Right lobe of liver (tissue), 6 donors: ENCODE measurements at regions not wholly inside any gene's neighbourhood (a gene's known extent, or its start where the extent isn't known, plus 50 kb on each side); places are given as distances from the start of the nearest gene placed in this dataset.

ENCODE experiments used
- ATAC-seq, 4 donors: fragments of 200-7000 bp; cut with Tn5 transposase; one replicate each; pipeline ENCODE4 v1.9.1; 2020; ENCODE audit warnings: mild to moderate bottlenecking in 4 of 4, moderate library complexity in 4 of 4
- DNase-seq, 3 donors: peaks; one replicate each; pipeline ENCODE4 v3.0.0-alpha.2; 2020
- H3K27ac ChIP-seq, 3 donors: fragments of 200-600 bp; one replicate each; pipeline ENCODE4 v1.8.0; 2022
- H3K27me3 ChIP-seq, 2 donors: fragments of 200-600 bp; one replicate each; pipeline ENCODE4 v1.8.0; 2022
- H3K36me3 ChIP-seq, 4 donors: fragments of 200-600 bp; sonication (generic) in 1 of 4; one replicate each; pipeline versions ENCODE4 v1.5.1 to v1.8.0; 2017 to 2022; ENCODE audit warnings: control low read depth in 1 of 4
- H3K4me1 ChIP-seq, 4 donors: fragments of 200-600 bp; sonication (generic) in 1 of 4; one replicate each; pipeline versions ENCODE4 v1.5.1 to v1.8.0; 2017 to 2022; ENCODE audit warnings: control low read depth in 1 of 4
- H3K4me3 ChIP-seq, 3 donors: fragments of 200-600 bp; one replicate each; pipeline ENCODE4 v1.8.0; 2022
- H3K9me3 ChIP-seq, 4 donors: fragments of 200-600 bp; sonication (generic) in 1 of 4; one replicate each; pipeline versions ENCODE4 v1.5.1 to v1.8.0; 2017 to 2022; ENCODE audit warnings: control low read depth in 1 of 4
- POLR2A ChIP-seq: fragments of 450-650 bp; IDR thresholded peaks from one replicate; pipeline ENCODE4 v1.6.1; 2017; ENCODE audit warnings: antibody characterized with exemption, mild to moderate bottlenecking
- WGBS: methylation state at CpG from one replicate; pipeline ENCODE4 v1.1.6; 2018; ENCODE audit warnings: low coverage, low lambda C conversion rate; ENCODE audit not compliant: insufficient coverage; ENCODE audit errors: missing lambda C conversion rate; 5-methylcytosine and 5-hydroxymethylcytosine counted together
- intact Hi-C, 2 donors: fragments of 100-400 bp; cut with DNase I; formaldehyde crosslinking; loops; one replicate each; pipeline versions ENCODE4 v1.11.2 to v1.14.1; 2022
- TF ChIP-seq, protein P1 (sequence below), 4 donors: fragments of 200-600 bp in 3 of 4; fragments of 450-650 bp in 1 of 4; IDR thresholded peaks; one replicate each; pipeline versions ENCODE4 v1.5.1 to v1.8.0; 2016 to 2022; ENCODE audit warnings: antibody characterized with exemption in 4 of 4, mild to moderate bottlenecking in 2 of 4
- donor health status: DM: no; HTN: yes; CAD: no.
- donor health status: DM: no; HTN: no; CAD: no.
- donor health status: DM: no; HTN: no; CAD: no.
- donor health status: DM: no; HTN: yes; CAD: no.
- donor health status: DM: no; HTN: yes; CAD: no.

DNA sequence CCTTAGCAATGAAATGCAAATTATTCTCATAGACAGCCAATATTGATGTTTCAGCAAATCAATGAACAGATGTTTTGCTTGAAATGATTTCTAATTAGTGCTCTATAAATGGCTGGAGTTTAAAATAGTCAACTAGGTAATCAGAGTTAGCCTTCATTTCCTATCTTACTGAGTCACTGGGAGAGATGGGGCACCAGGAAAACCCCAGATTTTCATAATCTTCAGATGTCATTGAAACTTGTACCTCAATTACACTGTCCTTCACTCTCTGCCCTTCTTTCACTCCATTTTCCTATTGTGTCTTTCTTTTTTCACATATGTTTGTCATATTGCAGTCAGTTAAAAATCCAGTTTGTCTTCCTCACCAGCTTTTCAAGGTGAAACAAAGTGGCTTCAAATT lies 92.7 kb downstream of the C12orf75 start:
- intact Hi-C loops: loop anchor here in 1 of 2 donors (5.0 to 10.0 kb wide), 2 partner anchors 714 to 782 kb away; partner anchors contain the start of gene NUAK1
- TF ChIP-seq POLR2A: no peak
- TF ChIP-seq, protein P1, sequence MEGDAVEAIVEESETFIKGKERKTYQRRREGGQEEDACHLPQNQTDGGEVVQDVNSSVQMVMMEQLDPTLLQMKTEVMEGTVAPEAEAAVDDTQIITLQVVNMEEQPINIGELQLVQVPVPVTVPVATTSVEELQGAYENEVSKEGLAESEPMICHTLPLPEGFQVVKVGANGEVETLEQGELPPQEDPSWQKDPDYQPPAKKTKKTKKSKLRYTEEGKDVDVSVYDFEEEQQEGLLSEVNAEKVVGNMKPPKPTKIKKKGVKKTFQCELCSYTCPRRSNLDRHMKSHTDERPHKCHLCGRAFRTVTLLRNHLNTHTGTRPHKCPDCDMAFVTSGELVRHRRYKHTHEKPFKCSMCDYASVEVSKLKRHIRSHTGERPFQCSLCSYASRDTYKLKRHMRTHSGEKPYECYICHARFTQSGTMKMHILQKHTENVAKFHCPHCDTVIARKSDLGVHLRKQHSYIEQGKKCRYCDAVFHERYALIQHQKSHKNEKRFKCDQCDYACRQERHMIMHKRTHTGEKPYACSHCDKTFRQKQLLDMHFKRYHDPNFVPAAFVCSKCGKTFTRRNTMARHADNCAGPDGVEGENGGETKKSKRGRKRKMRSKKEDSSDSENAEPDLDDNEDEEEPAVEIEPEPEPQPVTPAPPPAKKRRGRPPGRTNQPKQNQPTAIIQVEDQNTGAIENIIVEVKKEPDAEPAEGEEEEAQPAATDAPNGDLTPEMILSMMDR (IDR thresholded peaks at IDR 0.05): no peak
- H3K4me3 ChIP-seq: no peak overlapping the region
- DNase-seq (no peak), ATAC-seq (no peak)
- H3K36me3 ChIP-seq: no peaks in the 10 kb centered on the region
- H3K9me3 ChIP-seq: no peaks in the 10 kb centered on the region
- H3K4me1 ChIP-seq: peaks cover 0 to 11% (median 0%) of the 10 kb centered on the region in 4 donors
- H3K27ac ChIP-seq: no peak overlapping the region
- H3K27me3 ChIP-seq: no peaks in the 10 kb centered on the region

DNA sequence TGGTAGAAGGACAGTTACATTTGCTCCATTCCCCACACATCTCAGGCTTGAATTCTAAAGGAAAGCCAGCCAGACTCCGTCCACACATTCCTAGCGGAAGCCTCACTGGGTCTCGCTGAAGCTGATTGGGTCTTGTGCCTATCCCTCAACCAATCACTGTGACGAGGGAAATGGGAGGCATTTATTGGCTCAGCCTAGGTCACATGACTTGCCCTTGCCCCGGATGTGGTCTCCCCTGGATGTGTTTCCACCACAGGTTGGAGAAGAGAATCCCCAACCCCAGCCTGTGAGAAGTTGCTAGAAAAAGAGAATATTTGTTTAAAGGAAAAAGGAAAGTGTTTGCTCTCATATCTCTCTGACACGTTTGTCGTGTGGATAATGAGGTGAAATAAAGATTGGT lies 93.4 kb downstream of the C12orf75 start:
- WGBS: 94% methylated on average over 7 of the region's 7 CpGs
- intact Hi-C loops: loop anchor here in 1 of 2 donors (5.0 to 10.0 kb wide), 2 partner anchors 713 to 781 kb away; partner anchors contain the start of gene NUAK1
- Histone ChIP-seq H3K27ac (no peak overlapping the region), H3K4me3 (no peak overlapping the region), H3K4me1 (peaks cover 0 to 11% (median 0%) of the 10 kb centered on the region in 4 donors), H3K27me3 (no peaks in the 10 kb centered on the region), H3K9me3 (no peaks in the 10 kb centered on the region), H3K36me3 (no peaks in the 10 kb centered on the region)
- TF ChIP-seq, protein P1 (IDR thresholded peaks at IDR 0.05): no peak
- no peak for TF ChIP-seq POLR2A
- no peak for ATAC-seq
- no peak for DNase-seq

DNA sequence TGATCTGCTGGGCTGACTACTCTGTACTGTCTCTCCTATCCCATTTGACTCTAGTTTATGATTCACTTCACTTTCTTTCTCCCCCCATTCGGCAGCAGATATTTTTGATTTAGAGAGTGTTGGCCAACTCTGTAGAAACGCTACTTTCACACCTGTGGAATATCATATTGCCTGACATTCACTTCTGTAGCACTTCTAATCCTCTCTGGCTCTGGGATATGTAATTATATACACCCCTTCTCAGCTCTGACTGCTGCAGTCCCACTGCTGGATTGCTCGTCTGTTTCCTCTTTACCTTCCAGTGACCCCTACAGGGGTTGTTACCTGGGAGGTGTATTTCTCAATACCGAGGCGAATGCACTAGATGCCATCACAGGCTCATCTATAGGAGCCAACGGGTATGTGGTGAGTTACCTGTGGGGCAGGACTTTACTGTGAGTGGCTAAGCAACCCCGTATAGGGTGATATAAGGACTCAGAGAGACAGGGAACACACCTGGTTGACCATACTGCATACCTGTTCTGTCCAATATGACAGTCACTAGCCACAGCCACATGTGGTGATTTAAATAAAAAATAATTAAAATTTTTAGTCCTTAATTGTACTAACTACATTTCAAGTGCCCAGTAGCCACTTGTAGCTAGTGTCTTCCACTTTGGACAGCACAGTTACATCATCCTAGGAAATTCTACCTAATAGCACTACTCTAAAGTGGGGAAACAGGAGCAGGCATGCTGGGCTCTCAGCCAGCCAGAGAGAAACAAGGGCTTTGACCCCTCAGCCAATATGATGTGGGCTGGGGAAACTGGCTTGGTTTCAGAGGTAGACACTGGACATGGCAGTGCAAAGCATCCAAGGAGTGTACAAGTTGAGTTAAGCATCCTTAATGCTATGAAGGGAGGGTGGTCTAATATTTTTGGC lies 95.0 kb downstream of the C12orf75 start:
- no peaks in the 10 kb centered on the region for H3K9me3 ChIP-seq
- H3K4me3 ChIP-seq: no peak overlapping the region
- H3K36me3 ChIP-seq: no peaks in the 10 kb centered on the region
- peak in 2 of 3 donors; percentile 46 to 49 for DNase-seq
- no peaks in the 10 kb centered on the region for H3K27me3 ChIP-seq
- peaks cover 0 to 11% (median 0%) of the 10 kb centered on the region in 4 donors for H3K4me1 ChIP-seq
- intact Hi-C loops: loop anchor here in 1 of 2 donors (10.0 kb wide), 1 partner anchor 779 kb away; no protein-coding TSS in a partner anchor
- TF ChIP-seq POLR2A: no peak
- TF ChIP-seq, protein P1 (IDR thresholded peaks at IDR 0.05): no peak
- WGBS: 83% methylated on average over 7 of the region's 7 CpGs
- H3K27ac ChIP-seq: no peak overlapping the region
- peak; percentile 43 to 79 (median 62) for ATAC-seq

DNA sequence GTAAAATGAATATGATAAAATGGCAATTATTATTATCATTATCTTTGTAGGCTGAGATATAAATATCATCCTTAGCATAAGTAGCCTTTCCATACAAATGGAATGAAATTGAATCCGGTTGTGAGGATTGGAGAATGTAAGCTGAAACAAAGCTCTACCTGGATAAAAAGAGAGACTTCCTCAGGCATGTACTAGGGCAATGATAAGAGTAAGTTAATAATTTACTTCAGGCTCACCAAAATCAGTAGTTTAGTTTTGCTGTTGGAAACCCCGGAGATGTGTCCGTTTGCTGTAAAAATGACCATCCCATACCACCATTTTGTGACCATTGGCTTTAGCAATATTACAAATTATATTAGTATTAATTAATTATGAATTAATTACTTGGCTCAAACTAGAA lies 96.3 kb downstream of the C12orf75 start:
- ATAC-seq: peak; percentile 73 to 87 (median 78)
- no peaks in the 10 kb centered on the region for H3K9me3 ChIP-seq
- no peaks in the 10 kb centered on the region for H3K27me3 ChIP-seq
- no peak overlapping the region for H3K4me3 ChIP-seq
- 31% methylated on average over 3 of the region's 3 CpGs for WGBS
- TF ChIP-seq, protein P1 (IDR thresholded peaks at IDR 0.05): no peak
- no peak for TF ChIP-seq POLR2A
- H3K27ac ChIP-seq: no peak overlapping the region
- DNase-seq: no peak
- peaks cover 0 to 11% (median 0%) of the 10 kb centered on the region in 4 donors for H3K4me1 ChIP-seq
- intact Hi-C loops: loop anchor here in 1 of 2 donors (10.0 kb wide), 1 partner anchor 778 kb away; no protein-coding TSS in a partner anchor
- H3K36me3 ChIP-seq: no peaks in the 10 kb centered on the region
